K562 (cell line): ENCODE measurements at regions not wholly inside any gene's neighbourhood (a gene's known extent, or its start where the extent isn't known, plus 50 kb on each side); places are given as distances from the start of the nearest gene placed in this dataset.

Source experiments
- BCL6 ChIP-seq: fragments of 250-450 bp; sonication (Bioruptor Pico); IDR thresholded peaks from 2 replicates; pipeline ENCODE4 v1.4.0; 2020
- ELK1 ChIP-seq: sonication (generic); formaldehyde crosslinking; IDR thresholded peaks from 2 replicates; pipeline ENCODE4 v1.8.1; 2022; ENCODE audit warnings: missing genetic modification reagents
- KDM4B ChIP-seq, 2 experiments: fragments of 450-650 bp in 1 of 2; sonication (generic) in 1 of 2; IDR thresholded peaks; 2 replicates each; pipeline ENCODE4 v1.6.1; 2016 to 2017; ENCODE audit warnings: borderline replicate concordance in 2 of 2, antibody characterized with exemption in 1 of 2, low read depth in 1 of 2, mild to moderate bottlenecking in 1 of 2
- KLF10 ChIP-seq: fragments of 250-450 bp; sonication (Bioruptor Pico); IDR thresholded peaks from 2 replicates; pipeline ENCODE4 v1.6.1; 2021; ENCODE audit warnings: matching md5 sums
- POU5F1 ChIP-seq: fragments of 150-350 bp; IDR thresholded peaks from 2 replicates; pipeline ENCODE4 v1.6.1; 2014; ENCODE audit warnings: borderline replicate concordance, low read length, low read depth, mild to moderate bottlenecking; ENCODE audit not compliant: partially characterized antibody
- SMC3 ChIP-seq: conservative IDR thresholded peaks from 2 replicates; pipeline ENCODE4 v1.6.1; 2011; ENCODE audit warnings: low read depth, low read length, improper control_type of control experiment; ENCODE audit not compliant: insufficient read depth
- SOX6 ChIP-seq: fragments of 450-650 bp; IDR thresholded peaks from 2 replicates; pipeline ENCODE4 v1.6.1; 2014; ENCODE audit warnings: mild to moderate bottlenecking
- TCF7 ChIP-seq: sonication (generic); IDR thresholded peaks from 2 replicates; pipeline ENCODE4 v1.6.1; 2016; ENCODE audit warnings: antibody characterized with exemption, borderline replicate concordance
- ZNF197 ChIP-seq: fragments of 200-800 bp; sonication (Bioruptor generic); IDR thresholded peaks from 2 replicates; pipeline ENCODE4 v1.6.1; 2016; ENCODE audit warnings: low read depth, missing genetic modification characterization, missing compliant biosample characterization
- ZNF354B ChIP-seq: fragments of 250-450 bp; sonication (Bioruptor Pico); IDR thresholded peaks from 2 replicates; pipeline ENCODE4 v1.4.0; 2020
- ZNF507 ChIP-seq: conservative IDR thresholded peaks from 2 replicates; pipeline ENCODE4 v1.6.1; 2017; ENCODE audit warnings: missing genetic modification characterization, missing compliant biosample characterization
- TF ChIP-seq, protein P1 (sequence below), 2 experiments: fragments of 450-650 bp; IDR thresholded peaks; 2 replicates each; pipeline ENCODE4 v1.6.1; 2018; ENCODE audit warnings: mild to moderate bottlenecking in 2 of 2, low read depth in 1 of 2; ENCODE audit not compliant: partially characterized antibody in 2 of 2
- TF ChIP-seq, protein P2 (sequence below): fragments of 450-650 bp; IDR thresholded peaks from 2 replicates; pipeline ENCODE4 v1.6.1; 2017; ENCODE audit warnings: mild to moderate bottlenecking, moderate library complexity
- TF ChIP-seq, protein P3 (sequence below): fragments of 450-650 bp; formaldehyde crosslinking; IDR thresholded peaks from 2 replicates; pipeline ENCODE4 v1.4.0; 2022; ENCODE audit warnings: missing genetic modification characterization

- TF ChIP-seq, protein P1, sequence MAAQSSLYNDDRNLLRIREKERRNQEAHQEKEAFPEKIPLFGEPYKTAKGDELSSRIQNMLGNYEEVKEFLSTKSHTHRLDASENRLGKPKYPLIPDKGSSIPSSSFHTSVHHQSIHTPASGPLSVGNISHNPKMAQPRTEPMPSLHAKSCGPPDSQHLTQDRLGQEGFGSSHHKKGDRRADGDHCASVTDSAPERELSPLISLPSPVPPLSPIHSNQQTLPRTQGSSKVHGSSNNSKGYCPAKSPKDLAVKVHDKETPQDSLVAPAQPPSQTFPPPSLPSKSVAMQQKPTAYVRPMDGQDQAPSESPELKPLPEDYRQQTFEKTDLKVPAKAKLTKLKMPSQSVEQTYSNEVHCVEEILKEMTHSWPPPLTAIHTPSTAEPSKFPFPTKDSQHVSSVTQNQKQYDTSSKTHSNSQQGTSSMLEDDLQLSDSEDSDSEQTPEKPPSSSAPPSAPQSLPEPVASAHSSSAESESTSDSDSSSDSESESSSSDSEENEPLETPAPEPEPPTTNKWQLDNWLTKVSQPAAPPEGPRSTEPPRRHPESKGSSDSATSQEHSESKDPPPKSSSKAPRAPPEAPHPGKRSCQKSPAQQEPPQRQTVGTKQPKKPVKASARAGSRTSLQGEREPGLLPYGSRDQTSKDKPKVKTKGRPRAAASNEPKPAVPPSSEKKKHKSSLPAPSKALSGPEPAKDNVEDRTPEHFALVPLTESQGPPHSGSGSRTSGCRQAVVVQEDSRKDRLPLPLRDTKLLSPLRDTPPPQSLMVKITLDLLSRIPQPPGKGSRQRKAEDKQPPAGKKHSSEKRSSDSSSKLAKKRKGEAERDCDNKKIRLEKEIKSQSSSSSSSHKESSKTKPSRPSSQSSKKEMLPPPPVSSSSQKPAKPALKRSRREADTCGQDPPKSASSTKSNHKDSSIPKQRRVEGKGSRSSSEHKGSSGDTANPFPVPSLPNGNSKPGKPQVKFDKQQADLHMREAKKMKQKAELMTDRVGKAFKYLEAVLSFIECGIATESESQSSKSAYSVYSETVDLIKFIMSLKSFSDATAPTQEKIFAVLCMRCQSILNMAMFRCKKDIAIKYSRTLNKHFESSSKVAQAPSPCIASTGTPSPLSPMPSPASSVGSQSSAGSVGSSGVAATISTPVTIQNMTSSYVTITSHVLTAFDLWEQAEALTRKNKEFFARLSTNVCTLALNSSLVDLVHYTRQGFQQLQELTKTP (IDR thresholded peaks at IDR 0.05; ENCODE audit: low read depth in 1 of 2, partially characterized antibody in 2 of 2) = peak in 1 of 2 experiments; percentile 50
- TF ChIP-seq ZNF507 (tag) (no peak), ZNF354B (CRISPR knock-in tag) (0 out of 2 replicates have a peak, but pooled peaks have one; percentile 28), ELK1 (CRISPR knock-in tag) (no peak), TCF7 (no peak), SMC3 (no peak), KLF10 (no peak), POU5F1 (no peak), KDM4B (IDR thresholded peaks at IDR 0.05; ENCODE audit: borderline replicate concordance in 2 of 2, low read depth in 1 of 2) (no peak), ZNF197 (no peak), BCL6 (CRISPR knock-in tag) (no peak), SOX6 (peak; percentile 69)
- TF ChIP-seq, protein P2, sequence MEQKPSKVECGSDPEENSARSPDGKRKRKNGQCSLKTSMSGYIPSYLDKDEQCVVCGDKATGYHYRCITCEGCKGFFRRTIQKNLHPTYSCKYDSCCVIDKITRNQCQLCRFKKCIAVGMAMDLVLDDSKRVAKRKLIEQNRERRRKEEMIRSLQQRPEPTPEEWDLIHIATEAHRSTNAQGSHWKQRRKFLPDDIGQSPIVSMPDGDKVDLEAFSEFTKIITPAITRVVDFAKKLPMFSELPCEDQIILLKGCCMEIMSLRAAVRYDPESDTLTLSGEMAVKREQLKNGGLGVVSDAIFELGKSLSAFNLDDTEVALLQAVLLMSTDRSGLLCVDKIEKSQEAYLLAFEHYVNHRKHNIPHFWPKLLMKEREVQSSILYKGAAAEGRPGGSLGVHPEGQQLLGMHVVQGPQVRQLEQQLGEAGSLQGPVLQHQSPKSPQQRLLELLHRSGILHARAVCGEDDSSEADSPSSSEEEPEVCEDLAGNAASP = no peak
- TF ChIP-seq, protein P3, sequence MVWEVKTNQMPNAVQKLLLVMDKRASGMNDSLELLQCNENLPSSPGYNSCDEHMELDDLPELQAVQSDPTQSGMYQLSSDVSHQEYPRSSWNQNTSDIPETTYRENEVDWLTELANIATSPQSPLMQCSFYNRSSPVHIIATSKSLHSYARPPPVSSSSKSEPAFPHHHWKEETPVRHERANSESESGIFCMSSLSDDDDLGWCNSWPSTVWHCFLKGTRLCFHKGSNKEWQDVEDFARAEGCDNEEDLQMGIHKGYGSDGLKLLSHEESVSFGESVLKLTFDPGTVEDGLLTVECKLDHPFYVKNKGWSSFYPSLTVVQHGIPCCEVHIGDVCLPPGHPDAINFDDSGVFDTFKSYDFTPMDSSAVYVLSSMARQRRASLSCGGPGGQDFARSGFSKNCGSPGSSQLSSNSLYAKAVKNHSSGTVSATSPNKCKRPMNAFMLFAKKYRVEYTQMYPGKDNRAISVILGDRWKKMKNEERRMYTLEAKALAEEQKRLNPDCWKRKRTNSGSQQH (CRISPR knock-in tag) = no peak
Observed at GRCh38 chr2:42967959-42968674, 175.7 kb upstream of the HAAO start (continued).
